GM04503 (cell line): ENCODE measurements at regions not wholly inside any gene's neighbourhood (a gene's known extent, or its start where the extent isn't known, plus 50 kb on each side); places are given as distances from the start of the nearest gene placed in this dataset.
"Not testable (repeated sequence)": the region's sequence is repeated elsewhere in the genome, so short reads cannot be mapped to it uniquely, and the experiment has no call there.

Source experiments
- DNase-seq: peaks from one replicate; pipeline ENCODE4 v3.0.0-alpha.2; 2012; ENCODE audit warnings: low read depth

GRCh38 chr17:37828651-37829124, 83.8 kb upstream of the HNF1B start:
- DNase-seq: no peak

- no peak for DNase-seq
Observed at GRCh38 chr17:37827905-37828650, 83.2 kb upstream of the HNF1B start.

DNA sequence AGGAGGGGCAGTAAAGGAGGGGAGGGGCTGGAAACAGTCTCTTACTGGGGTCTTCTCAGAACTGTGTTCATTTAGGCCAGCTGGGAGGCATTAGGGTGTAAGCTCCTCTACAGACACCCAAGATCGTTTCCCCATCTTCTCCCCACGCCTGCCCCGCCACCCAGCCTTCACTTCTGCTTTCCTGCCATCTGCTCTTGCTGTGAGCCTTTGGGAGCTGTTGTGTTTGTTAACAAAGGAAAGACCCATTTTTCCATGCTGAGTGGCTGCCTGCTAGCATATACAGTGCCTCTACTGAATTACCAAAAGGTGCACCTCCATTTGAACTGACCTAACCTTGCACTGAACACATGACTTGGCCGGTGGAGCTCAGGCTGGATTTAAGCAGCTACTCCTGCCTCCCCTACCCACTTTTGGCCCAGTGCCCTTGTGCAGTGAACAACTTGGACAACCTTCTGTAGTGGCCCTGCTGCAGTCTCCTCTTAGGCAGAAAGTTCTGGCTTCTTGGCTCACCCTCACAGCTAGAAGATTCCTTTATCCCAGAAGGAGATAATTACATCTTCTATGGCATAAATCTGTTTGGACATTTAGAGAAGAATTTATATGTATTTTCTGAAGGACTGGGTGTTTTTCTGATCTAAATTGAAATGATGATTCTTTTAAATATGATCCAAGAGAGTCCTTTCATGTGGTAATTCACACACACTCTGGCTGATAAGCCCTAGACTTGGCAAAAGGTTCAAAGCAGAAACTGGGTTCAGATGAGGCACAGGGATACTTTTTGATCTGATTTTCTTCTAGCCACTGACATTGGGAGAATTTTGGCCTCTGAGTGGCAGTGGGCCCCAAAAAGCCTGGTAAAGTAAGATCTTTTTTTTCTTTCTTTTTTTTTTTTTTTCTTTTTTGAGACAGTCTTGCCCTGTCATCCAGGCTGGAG, 81.9 kb upstream of the HNF1B start:
- DNase-seq: no peak

DNA sequence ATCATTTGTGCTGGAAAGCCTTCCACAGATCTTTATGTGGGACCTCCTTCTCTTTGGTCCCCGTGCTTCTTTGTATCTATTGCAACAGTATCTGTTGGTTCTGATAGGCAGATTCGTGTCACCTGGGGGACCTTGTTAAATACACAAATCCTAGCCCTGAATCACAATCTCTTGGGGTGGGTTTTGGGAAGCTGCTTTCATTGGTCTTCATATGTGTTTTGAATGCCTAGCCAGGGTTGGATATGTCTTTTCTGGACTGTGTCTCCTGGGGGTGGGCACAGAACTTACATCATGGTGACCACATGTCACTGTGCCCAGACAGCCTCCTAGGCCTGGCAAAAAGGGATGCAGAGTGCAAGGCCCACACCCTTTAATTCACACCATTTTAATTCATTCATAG, 81.0 kb upstream of the HNF1B start:
- DNase-seq: no peak

DNA sequence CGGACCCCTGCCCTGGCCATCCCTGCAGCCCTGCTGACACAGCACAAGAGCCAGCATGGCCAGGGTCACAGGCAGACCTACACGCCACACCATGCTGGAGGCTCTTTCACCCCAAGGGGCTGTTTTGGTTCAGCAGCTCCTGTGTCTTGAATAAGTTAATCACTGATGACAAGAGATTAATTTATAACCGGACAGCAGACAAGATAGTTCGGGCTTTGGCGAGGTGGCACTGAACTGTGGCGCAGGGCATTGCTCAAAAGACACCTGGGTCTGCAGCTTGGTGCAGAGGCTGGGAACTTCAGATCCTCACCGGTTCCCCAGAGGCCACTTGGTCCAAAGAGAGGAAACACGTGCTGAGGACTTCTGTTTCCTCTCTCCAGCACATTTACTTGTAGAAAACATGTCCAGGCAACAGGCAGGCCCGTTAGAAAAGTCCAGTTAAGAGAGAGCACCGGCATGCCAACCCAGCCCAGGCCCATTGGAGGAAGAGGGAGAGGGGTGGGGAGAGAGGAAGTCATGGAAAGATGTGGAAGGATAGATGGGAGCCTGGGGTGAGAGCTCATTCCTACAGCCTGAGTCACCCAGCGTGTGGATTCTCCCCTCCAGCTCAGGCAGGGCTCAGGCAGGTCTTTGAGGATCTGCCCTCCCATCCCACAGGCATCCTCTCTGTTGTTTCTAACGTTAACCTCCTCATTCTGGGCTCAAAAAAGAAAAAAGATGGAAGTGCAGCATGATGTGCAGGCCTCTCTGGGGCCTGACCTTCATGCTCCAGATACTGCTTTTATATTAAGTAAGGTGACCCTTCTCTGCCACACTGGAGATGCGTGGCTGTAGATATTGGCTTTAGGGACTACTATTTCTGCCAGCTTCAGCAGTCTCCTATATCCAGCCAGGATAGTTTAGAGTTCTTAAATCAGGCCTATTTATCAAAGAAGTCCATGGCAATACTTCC, 80.0 kb upstream of the HNF1B start:
- peak; percentile 60 for DNase-seq

- no peak for DNase-seq
Observed at GRCh38 chr17:37823996-37824395, 79.1 kb upstream of the HNF1B start.

DNA sequence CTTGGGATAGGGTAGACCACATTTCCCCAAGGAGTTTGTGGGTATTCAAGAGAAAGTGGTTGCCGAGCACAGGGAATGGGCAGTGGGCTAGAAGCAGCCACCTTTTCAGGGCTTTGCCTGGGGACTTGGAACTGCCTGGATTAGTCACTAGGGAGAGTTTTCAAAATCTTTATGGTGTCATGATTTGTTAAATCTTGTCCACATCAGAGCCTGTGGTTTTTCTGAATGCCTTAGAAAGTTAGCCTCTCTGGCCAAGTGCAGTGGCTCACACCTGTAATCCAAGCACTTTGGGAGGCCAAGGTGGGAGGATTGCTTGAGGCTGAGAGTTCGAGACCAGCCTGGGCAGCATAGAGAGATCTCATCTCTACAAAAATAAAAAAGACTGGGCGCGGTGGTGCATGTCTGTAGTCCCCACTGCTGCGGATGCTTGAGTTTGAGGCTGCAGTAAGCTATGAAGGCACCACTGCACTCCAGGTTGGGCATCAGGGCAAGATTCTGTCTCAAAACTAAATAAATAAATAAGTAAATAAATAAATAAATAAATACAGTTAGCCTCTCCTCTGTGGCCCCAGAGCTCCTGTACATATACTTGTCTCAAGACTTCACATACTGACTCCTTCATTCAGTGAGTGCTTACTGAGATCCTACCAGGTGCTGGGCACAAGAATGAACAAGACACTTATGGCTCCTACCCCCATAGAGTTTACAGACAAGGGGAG, 76.3 kb upstream of the HNF1B start:
- DNase-seq: no peak

- no peak for DNase-seq
Observed at GRCh38 chr17:37820313-37820994, 75.6 kb upstream of the HNF1B start.

DNA sequence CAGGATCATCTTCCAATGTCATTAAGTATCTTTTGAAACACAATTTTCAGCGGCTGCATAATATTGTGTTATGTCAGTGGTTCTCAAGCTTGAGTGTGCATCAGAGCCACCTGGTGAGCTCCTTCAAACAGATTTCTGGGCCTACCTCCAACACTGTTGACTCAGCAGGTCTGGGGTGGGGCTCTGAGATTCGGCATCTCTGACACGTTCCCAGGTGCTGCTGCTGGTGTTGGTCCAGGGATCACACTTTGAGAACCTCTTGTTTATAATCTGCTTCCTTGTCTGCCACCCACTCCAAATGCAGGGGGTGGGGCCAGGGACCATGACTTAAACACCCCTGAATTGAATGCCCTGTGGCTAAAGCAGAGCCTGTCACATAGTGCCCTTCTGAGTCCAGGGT, 73.8 kb upstream of the HNF1B start:
- DNase-seq: no peak

DNA sequence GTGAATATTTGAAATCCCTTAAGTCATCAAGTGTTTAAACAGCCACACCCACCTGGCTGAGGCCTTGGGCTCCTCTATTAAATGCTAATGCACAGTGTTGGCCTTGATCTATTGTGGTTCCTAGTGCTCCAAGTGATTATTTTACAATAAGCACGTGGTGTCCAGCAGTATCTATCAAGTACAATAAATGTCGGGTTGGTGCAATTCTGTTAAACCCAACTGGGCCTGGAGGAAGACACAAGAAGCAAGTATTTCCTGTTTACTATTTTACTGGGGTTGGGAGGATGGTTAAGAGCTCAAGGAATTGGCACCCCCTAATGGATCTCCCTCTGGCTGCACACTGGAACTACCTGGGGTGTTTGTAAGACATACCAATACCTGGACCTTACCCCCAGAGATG, 72.1 kb upstream of the HNF1B start:
- DNase-seq: no peak

GRCh38 chr17:37815536-37815935, 70.7 kb upstream of the HNF1B start:
- no peak for DNase-seq

DNA sequence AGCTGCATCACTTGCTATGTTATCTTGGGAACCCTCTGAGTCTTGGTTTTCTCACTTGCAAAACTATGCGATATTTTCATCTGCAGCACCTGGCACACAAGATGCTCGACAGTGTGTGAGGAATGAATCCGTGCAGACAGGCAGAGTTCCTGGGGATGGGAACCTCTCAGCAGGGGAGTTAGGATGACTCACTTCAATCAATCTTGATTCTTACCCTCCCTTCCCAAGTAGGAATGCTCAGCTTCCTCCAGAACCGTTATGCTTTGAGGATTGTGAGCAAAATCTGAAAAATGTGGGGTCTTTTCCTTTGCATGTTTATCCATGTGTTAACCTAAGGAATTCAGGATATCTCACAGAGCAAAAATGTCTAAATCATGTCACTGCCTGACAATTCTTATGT, 68.9 kb upstream of the HNF1B start:
- peak; percentile 81 for DNase-seq

GRCh38 chr17:37808846-37809245, 64.0 kb upstream of the HNF1B start:
- not testable (repeated sequence) for DNase-seq

GRCh38 chr17:37802712-37803416, 58.0 kb upstream of the HNF1B start:
- peak; percentile 68 for DNase-seq

- DNase-seq: no peak
Observed at GRCh38 chr17:37802061-37802595, 57.3 kb upstream of the HNF1B start.

- no peak for DNase-seq
Observed at GRCh38 chr17:37801171-37801570, 56.3 kb upstream of the HNF1B start.

DNA sequence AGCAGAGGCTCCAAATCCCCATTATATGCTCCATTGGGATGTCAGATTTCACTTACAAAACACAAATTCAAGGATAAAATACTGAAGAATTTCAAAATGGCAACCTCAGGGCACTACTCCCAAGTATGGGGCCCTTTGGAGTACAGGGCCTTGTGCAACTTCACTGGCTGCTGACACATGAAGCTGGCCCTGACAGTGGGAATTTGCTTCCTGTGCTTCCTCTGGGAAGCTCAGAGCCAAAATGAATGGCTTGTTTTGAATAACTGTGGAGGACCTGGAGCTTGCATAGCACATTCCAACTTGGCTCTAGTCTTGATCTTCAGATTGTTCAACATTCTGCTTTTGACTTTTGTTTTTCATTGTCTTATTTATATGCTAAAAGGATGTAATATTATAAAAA, 52.3 kb upstream of the HNF1B start:
- DNase-seq: peak; percentile 74

DNA sequence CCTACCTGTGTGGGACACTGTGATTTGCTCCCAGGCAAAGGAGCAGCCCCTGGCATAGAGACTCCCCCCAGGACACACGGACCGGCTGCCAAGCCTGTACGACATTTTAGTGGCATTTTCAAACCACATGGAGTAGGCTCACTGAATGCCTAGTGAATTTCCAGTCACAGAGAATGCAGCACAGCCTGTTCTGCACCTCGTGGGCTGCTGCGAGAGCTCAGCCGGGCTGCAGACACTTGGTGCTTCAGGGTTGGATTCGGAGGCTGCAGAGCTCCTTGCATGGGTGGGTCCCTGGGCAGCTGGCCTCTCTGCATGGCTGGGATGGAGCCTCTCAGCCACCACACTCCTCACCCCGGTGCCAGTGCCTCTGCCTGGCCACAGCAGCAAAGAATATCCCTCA, 51.2 kb upstream of the HNF1B start:
- no peak for DNase-seq
